Suppressor macrophage treated with lipopolysaccharide for 1 hour (primary cell): ENCODE measurements at regions not wholly inside any gene's neighbourhood (a gene's known extent, or its start where the extent isn't known, plus 50 kb on each side); places are given as distances from the start of the nearest gene placed in this dataset.
A peak's percentile ranks its signal among the peaks of the same experiment; 100 is the strongest.

Experiments
- DNase-seq, 3 donors: peaks; one replicate each; pipeline ENCODE4 v3.0.0-alpha.2; 2020 to 2022

DNA sequence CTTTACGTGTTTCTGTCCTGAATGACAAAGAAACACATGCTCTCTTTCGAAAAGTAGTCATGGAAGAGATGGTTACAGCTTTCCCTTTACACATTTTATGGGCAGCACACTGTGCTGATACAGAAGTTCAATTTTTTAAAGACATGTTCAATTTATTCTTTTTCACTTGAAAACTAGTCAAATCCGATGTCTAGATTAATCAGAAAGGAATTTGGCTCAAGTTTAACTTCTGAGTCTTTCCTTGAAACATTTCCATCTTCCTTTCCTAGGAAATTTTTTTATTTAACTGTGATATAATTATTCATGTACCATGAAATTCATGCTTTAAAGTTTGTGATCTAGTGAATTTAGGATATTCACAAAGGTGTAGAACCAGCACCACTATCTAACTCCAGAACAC, 360.1 kb downstream of the TNS3 start:
- DNase-seq, result no peak

DNA sequence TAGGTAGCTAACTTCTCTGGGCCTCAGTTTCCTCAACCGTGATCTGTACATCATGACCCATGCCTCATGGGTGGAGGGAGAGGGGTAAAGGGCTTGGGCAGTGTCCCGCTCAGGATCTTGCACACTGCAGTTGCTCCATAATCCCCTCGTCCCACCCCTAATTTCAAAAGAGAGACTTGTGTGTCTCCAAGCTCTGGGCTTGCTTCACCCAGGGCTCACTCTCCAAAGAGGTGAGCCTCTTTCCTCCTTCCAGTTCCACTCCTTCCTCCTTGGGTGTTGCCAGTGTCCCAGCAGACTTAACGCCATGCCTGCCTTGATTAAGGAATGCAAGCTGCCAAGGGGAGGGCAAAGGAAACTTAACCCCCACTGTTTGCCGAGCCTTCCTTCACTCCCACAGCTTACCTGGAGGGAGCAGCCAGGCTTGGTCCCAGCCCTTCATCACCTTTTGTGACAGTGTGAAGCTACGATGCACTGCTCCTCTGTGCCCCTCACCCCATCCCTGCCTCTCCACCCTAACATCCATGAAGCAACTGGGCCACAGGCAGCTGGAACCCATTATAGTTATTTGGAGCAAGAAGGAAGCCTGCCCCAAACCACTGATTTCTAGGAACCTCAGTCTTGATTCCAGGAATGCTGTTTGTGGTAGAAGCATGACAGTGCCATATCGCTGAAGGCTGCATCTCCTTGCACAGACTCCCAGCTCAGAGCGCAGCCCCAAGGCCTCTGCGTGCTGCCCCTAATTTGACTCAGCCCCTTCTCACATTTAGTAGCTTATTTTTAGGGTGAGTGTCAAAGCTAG, 363.3 kb downstream of the TNS3 start:
- DNase-seq, result no peak

GRCh38 chr7:47217570-47218360, 364.1 kb downstream of the TNS3 start:
- DNase-seq, result no peak

DNA sequence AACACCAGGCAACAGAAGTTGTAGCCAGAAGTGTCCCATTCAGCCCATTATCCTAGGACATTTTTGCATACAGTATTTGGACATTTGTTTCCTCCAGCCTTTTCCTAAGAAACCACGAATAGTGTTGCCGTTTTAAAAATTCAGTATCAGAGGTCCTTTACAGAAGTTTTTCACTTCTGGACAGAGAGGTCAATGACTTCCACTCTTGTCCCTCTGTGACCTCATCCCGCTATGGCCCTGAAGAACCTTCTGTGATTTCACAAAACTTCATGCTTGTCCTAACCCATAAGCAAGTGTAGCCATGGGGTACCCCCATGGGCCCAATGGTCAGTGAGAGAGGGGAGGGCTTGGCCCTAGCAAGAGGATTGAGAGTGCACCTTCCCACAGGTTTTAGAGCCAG, 364.8 kb downstream of the TNS3 start:
- no peak for DNase-seq

GRCh38 chr7:47216439-47216838, 365.5 kb downstream of the TNS3 start:
- DNase-seq, result no peak

- DNase-seq, result no peak
Observed at GRCh38 chr7:47215640-47216039, 366.3 kb downstream of the TNS3 start.

- DNase-seq, result no peak
Observed at GRCh38 chr7:47215049-47215448, 366.9 kb downstream of the TNS3 start.

GRCh38 chr7:47213276-47213675, 368.6 kb downstream of the TNS3 start:
- DNase-seq, result no peak

DNA sequence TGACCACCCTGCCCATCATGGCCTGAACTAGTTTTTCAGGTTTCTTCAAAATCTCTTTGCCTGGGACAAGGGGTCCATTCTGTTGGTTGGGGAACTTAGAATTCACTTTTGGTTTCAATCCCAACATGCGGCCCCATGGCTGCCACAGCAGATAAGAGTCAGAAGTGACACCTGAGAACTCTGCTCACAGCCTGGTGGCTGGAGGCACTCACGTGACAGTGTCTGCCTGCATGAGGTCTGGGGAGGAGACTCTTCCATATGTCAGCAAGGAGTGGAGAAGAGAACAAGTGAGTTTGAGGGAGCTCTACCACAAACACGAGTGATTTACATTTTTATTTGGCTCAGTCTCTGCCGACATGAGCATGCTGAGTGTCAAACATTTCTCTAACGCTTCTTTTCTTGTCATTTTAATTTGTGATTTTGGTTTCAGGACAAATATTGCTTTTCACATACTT, 370.4 kb downstream of the TNS3 start:
- DNase-seq, result peak in 1 of 3 donors; percentile 5

DNA sequence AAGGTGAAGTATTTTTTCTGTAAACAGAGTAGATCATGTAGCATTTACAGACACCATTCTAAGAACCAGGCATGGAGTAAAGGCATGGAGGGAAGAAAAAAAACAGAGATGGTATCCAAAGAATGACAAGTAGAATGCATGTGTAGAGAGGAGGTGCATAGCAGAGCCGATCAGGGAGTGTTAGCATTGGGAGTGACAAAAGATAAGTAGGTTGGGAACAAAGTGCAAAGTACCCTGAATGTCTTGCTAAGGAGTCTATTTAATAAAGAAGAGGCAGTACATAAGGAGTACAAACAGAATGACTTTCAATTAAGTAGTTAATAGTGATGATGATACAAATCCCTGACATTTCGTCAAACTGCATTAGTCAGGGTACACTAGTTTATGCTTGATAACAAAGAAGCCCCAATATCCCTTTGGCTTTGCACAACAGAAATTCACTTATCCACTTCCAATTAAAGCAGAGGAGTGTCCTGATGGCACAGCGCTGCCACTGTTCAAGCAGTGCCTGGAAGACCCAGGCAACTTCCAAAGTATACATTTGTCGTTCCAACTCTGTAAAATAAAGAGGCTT, 371.5 kb downstream of the TNS3 start:
- DNase-seq, result no peak

- peak in 1 of 3 donors; percentile 17 for DNase-seq
Observed at GRCh38 chr7:47207956-47208355, 374.0 kb downstream of the TNS3 start.

GRCh38 chr7:47204709-47205108, 377.2 kb downstream of the TNS3 start:
- peak in 1 of 3 donors; percentile 13 for DNase-seq

DNA sequence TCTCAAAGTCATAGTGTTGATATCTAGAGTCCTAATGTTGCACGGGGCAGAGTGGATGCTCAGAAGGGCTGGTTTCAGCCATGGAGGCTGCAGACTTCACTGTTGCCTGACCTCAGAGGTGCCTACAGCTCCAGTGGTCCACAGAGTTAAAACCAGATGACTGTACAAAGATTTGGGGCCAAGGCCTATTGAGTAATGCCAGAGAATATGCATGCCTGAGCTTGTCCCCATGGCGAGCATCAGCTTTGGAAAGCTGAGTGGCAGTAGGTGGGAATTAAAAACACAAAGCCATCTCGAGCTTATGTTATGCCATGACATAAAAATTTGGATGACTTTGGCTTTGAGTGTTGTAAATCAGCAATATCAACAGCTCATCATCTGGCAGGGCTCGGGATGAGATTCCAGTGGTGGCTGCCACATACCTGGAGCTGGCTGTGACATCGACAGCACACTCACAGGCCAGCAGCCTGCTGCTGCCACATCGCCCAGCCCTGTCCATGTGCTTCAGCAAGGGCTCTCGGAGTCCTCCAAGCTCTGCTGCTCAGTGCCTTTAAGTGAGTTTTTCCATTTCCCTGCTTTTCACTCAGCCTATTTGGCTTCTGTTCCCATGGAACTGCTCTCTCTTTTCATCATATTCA, 379.6 kb downstream of the TNS3 start:
- DNase-seq, result peak in 1 of 3 donors; percentile 14

DNA sequence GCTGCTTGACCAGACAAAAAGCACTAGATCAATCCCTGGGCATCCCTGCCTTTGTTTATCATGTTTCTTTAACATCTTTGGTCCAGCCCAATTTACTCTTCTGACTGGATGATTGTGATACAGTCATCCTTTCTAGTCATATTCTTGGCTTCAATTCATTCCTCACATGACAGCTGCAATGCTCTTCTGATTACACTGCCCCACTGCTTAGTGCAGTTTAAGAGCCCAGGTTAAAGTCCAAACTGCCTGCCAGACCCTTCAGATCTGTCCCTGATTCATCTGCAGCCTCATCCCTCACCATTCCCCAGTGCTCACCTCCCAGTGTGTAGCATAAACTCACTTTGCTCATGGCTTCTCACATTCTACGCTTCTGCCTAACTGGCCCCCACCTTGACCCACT, 383.8 kb downstream of the TNS3 start:
- DNase-seq, result no peak

GRCh38 chr7:47197486-47197885, 384.4 kb downstream of the TNS3 start:
- DNase-seq, result no peak

GRCh38 chr7:47196737-47197136, 385.2 kb downstream of the TNS3 start:
- no peak for DNase-seq

- DNase-seq, result no peak
Observed at GRCh38 chr7:47196106-47196645, 385.7 kb downstream of the TNS3 start.

GRCh38 chr7:47195641-47196040, 386.3 kb downstream of the TNS3 start:
- DNase-seq, result no peak

GRCh38 chr7:47194516-47195057, 387.3 kb downstream of the TNS3 start:
- no peak for DNase-seq

DNA sequence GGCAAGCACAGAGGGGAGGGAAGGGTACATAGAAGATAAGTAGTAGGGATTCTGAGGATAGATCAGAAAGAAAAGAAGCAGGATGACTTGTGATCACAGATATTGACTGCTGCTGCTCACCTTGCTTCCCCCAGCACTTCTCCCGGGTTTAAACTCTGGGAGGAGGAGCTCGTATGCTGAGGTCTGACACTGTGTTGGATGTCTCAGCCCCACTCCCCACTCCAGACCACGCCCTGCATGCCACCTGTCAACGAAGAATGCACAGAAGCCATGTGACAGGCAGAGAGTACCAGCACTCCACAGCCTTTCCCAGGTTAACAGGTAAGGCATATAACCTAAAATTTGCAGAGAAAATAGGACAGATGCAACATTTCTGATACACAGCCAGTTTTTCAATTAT, 388.9 kb downstream of the TNS3 start:
- no peak for DNase-seq

- DNase-seq, result peak in 2 of 3 donors; percentile 15 to 25
Observed at GRCh38 chr7:47191876-47192291, 390.0 kb downstream of the TNS3 start.

- no peak for DNase-seq
Observed at GRCh38 chr7:47191316-47191715, 390.6 kb downstream of the TNS3 start.

DNA sequence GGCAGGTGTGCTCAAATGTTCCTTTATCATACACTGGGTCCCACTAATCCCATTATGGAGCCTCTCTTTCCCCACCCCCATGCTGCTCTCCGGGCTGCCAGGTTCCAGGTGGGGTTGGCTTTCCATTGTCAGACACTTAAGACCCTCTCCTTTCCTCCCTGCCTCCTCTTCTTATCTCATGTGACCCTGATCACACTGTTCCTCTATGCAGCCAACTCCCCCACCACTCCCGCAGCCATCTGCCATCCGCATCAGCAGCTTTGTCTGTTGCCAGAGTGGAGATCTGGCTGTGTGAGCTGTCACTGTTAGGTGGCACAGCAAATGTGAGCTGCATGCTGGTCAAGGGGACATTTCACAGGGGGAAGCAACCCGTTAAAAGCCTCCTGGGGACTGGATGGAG, 391.4 kb downstream of the TNS3 start:
- DNase-seq, result peak in 1 of 3 donors; percentile 8
